NCI-H460 (cell line): ENCODE measurements at regions not wholly inside any gene's neighbourhood (a gene's known extent, or its start where the extent isn't known, plus 50 kb on each side); places are given as distances from the start of the nearest gene placed in this dataset.

Experiments used
- DNase-seq: peaks from one replicate; pipeline ENCODE4 v3.0.0-alpha.2; 2016; ENCODE audit warnings: low read depth; ENCODE audit errors: extremely low read depth

DNA sequence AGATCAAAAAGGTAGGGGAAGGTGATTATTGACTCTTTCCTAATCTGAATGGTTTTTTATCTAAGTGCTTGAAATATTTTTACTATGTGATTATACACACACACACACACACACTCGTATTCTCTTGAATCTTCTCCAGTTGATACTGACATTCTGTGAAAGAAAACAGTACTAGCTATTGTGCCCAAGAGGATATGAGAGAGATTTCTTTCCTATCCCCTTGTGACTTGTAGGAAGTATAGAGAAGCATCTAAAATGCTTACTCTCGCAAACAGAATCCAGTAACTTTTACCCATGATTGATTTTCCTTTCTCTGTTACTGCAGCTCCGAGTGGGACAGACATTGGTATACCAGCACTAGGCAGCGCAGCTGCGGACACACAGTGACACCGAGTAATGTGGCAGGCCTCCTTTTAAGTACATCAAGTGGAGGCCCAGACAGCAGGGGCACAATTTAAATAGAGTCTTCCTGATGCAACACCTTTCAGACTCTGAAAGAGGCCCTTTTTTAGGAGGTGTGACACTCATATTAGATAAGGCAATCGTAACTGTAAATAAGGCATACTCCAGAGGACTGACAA is 421.0 kb upstream of the CNTN4 start:
- no peak for DNase-seq

DNA sequence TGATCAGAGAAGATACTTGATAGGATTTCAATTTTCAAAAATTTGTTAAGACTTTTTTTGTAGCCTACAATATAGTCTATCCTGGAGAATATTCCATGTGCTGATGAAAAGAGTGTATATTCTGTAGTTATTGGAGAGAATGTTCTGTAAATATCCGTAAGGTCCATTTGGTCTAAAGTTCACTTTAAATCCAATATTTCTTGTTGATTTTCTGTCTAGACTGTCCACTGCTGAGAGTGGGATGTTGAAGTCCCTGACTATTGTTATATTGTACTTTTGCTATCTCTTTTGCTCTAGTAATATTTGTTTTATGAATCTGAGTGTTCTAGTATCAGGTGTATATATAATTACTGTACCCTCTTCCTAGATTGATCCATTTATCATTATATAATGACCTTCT is 406.2 kb upstream of the CNTN4 start:
- no peak for DNase-seq

DNA sequence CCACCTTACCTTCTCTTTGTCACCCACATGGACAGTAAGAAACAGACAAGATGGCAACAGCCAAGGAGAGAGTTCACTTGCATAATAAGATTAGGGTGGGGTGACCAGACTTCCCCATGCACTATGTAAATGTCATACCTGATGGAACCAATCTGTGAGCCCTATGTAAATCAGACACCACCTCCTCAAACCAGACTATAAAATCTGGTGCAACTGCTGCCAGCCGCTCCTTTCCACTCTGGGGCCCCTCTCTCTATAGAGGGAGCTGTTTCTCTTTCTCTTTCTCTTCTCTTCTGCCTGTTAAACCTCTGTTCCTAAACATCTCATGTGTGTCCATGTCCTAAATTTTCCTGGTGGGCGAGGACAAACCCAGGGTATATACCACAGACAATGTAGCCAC is 405.5 kb upstream of the CNTN4 start:
- no peak for DNase-seq

DNA sequence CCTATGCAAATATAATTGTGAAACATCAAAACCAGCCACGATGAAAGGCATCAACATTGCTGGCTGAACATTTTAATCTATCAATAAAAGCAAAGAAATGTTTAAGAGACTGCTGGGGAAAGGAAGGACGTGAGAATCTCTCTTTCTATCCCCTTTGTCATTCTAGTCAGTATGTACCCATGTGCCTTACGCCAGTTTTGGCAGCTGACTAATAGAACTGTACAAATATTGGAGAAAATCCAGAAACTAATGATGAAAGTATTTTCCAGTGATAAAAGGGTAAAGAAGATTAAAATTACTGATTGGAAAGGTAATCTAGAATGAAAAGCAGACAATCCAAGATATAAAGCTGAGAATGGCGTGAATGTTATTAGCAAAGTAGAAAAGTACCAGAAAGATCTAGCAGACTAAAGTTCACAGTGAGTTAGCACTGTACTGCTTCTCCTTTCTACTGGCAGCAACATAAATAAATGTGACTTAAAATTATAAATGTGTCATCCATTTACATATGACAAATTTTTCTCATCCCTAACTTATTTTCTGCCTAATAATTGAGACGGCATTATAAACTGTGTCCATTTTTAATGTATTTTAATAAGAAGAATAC is 401.9 kb upstream of the CNTN4 start:
- DNase-seq = no peak

DNA sequence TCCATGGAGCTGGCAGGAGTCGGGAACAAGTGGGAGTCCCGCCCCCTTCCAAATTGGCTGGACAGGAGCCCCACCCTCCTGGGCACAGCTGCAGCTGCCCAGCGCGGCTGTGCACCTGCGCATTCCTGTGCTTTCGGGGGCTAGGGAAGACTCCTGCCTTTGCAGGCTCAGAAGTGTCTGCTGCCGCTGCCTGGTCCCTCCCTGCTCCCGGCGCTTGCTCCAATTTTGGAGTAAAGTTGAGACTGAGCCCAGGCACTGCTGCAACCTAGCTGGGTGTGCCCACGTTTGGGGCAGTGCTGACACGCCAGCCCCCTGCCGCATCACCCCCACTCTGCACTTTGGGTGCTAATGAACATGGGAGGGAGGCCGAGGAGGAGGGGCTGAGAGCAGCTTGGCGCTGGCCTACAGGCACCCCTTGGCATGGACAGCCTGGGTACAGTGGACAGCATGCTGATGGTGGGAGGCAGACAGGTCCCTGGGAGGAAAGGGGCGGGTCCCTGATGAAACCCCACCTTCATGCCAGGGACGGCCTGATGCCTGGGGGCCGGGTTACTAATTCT is 399.2 kb upstream of the CNTN4 start:
- DNase-seq = no peak

DNA sequence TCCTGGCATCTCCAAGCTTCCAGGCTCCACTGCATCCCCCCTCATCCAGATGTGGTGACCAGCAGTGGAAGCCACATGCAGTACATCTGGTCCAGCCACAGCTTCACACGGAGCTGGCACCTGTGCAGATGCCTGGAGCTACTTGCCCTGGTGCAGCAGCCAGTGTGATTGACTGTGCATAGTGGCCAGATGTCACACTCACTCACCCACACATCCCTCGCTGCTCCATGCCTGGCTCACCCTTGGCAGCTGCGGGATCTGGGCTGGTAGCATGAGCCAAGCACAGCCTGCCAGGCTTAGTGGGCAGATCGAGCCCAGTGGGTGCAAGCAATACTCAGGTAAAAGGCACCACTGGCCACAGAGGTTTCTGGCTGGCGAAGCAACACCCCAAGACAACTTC is 398.0 kb upstream of the CNTN4 start:
- no peak for DNase-seq

DNA sequence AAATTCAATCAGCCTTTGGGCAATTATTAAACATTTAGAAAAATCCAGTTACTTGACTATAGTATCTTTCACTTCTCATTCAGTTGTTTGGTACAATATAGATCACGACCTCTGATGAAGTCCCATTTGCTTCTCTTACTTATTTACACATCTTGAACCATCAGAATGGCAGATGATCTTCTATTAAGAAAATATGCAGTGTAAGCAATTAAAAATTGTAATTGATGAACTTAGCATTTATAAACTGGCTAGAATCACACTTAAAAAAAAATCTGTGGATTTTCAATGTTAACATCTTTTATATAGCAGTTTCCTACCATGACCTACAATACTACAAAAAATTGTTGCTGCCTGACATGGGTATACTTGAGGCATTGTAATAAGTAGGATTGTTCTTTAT is 395.5 kb upstream of the CNTN4 start:
- no peak for DNase-seq

DNA sequence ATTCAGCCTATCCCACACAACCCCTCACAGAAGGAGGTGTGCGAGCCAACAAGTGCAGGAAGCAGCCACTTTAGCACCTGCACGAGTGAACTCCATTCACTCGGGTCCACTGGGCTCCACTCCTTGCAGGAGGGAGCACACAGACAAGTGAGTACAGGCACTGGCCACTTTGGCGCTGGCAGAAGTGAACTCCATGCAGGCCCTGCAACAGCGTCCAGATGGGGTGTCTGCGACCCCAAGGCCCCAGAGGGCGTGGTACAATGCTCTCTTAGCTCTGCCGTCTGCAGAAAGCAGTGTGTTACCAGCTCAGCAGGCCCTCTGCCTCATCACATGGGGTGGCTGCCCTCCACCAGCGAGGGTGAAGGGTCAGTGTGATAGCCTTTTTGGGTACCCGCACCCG is 388.0 kb upstream of the CNTN4 start:
- no peak for DNase-seq

DNA sequence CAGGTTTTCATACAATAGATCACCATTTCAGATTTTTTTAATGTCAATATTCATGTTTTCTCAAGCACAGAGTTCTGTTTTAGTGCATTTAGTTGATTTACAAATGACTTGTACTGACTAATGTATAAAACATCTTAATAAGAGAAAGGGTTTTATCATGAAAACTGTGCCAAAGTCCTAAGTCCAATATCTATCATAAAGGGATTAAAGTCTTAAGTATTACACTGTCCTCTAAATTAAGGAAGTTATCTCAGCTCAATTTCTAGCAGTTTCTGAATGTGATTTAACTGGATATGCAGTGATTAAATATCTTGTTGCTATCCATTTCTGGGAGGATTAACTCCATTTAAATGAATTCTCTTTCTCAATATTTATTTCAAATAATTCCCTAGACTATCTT is 381.1 kb upstream of the CNTN4 start:
- DNase-seq = no peak

DNA sequence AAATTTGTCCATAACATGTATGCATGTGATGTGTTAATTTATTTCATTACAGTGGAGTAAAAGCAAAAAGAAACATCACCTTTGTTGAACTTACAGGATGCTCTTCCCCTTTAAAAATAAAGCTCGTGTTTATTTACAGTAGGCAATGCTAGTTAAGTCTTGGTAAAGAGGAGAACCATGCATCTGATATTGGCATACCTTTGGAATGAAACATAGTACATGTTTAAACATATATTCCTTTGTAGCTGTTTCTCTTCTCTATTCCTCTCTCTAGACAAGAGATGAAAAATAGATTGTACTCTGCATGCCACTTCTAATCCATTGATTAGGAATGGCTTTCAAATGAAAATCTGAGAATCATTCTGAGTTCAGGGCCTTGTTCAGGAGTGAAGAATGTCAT is 374.9 kb upstream of the CNTN4 start:
- DNase-seq = no peak

DNA sequence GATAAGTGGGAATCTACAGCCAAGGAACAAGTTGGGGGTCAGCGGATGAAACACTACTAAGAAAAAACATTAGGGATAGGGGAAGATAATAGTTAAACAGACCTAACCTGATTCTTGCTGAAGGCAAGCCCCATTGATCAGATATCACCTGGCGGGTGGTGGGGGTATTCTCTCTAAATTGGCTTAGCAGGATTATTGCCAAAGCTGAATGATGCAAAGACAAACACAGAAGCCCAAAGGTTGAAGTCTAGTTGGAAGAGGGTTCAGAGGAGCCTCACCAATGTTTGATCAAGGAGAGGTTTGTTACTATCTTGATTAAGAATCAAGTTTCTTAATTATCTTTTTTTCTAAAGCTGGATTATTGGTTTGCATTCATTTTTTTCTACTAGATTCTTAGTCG is 371.9 kb upstream of the CNTN4 start:
- no peak for DNase-seq

DNA sequence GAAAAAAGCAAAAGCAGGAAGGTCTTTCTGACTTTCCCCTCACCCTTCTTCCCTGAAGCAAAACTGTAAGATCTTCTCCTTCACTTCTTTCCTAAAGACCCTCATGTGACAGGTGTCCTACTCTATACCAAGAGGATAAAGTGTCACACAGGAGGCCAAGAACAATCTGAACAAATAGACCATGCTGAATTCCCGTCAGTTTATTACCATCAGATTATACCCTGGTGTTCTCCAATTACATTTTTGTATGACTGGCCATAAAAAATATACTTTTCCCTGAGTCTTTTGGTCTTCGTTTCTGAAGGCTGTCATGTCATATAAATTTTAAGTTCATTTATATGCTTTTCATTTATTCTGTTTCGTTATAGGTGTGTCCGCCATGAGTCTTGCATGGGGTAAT is 371.4 kb upstream of the CNTN4 start:
- no peak for DNase-seq

DNA sequence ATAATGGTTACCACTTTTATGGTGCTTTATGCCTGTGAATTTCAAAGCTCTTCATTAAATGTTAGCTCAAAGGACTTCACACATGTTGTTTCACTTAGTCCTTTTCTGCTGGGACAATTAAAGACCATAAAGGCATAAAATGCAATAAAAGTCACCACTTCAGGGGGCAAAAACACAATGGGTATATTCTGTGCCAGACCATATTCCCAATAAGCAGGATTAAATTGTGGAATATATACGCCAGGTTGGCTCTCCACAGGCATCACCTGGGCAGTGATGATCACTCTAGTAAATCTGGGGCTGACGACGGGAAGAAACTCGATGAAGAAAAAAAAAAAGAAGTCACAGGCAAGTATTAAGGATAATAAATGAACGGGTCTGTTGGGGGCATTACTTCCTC is 370.2 kb upstream of the CNTN4 start:
- DNase-seq = no peak

DNA sequence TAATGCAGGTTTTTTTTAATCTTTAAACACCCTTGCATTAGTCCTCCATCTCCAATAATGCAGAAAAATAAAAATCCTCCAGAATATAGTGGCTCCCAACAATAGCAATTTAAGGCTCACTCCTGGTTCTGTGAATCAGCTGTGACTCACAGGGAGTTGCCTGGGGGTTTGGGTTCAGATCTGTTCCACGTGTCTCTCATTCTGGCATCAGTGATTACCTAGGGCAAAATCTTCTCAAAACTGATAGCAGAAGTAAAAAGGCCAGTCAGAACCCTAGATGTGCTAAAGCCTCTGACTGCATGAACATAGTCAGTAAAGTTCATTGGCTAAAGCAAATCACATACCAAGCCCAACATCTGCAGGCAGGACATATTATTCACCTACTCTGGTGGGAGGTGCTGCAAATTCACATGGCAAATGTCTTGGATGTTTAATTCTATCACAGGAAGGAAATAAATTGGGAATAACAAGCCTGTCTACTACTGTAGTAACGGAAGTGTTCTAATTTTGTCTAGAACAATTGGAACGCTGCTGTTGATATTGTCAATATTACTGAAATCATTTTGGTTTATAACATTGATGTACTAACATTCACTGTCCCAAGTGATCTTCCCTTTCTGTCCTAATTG is 364.1 kb upstream of the CNTN4 start:
- no peak for DNase-seq

DNA sequence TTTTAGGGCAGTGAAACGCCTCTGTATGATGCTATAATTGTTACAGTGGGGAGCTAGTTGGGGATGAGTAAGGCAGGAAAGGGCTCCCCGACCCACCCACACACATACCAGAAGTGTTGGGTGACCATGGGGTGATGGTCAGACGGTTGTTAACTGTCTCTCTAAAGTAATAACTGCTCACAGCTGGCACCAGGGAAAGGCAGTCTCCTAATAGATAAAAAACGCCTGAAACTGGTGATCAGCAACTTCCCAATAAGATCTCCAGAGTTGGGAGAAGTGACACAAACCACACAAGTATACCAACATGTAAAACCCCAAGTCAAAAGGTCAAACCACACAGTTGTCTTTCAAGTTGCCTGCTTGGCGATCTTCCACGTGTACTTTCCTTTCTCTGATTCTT is 346.5 kb upstream of the CNTN4 start:
- no peak for DNase-seq

DNA sequence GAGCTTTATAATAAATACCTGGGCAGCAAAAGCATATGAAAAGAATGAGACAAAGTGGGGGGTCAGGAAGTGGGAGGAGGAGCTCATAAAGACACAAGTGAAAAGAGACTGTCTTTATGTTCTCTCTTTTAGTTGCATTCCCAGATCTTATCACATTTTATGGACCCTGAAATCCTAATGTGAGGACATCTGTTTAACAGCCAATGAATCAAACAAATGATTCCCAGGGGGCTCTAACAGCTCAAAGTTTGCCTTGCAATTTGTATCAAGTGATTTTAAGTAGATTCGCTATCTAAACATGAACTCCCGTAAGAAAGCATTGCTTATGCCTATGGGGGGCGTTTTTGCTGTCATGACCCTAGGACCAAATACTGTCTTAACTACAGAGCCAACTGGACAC is 332.3 kb upstream of the CNTN4 start:
- DNase-seq = no peak

DNA sequence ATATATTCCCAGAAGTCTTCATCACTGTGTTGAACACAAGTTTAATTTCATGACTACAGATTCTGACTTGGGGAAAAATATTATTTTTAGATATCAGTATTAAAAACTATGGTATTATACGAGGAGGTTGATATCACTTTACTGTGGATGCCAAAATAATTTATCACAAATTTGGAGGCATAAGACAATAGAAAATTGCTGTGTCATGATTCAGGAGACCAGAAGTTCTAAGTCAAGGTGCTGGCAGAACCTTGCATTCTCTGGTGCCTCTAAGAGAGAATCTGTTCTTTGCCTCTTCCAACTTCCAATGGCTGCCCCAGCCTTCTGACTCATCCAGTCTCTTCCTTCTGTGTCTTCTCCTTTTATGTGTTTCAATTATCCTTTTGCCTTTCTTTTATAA is 325.0 kb upstream of the CNTN4 start:
- DNase-seq = no peak

DNA sequence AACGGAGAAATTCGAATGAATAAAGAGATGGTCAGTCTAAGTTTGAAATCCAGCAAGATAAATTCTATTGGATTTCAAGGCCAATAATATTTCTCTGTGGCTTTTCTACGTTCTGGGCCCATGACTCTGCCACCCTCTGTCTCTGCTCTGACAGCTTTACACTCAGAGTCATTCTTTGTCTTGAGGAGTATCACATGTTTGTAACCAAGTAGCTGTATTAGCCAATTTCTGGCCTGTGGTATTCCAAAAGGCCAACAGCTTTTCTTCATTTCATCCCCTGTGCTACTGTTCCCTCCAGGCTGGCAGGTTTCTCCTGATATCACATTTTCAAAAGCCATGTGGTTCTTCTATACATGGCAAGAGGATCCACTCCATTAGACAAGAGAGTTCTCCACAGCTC is 324.1 kb upstream of the CNTN4 start:
- DNase-seq = no peak

DNA sequence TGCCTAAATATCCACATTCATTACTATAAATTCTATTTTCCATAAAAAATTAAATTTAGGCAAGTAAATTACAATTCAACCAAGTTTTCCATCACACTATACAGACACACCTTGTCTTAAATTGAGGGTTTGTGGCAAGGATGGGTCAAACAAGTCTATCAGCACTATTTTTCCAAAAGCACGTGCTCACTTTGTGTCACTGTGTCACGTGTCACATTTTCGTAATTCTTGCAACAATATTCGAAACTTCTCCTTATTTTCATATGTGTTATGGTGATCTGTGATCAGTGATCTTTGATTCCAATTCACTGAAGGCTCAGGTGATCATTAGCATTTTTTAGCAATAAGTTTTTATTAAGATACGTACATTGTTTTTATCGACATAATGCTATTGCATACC is 323.3 kb upstream of the CNTN4 start:
- DNase-seq = no peak

DNA sequence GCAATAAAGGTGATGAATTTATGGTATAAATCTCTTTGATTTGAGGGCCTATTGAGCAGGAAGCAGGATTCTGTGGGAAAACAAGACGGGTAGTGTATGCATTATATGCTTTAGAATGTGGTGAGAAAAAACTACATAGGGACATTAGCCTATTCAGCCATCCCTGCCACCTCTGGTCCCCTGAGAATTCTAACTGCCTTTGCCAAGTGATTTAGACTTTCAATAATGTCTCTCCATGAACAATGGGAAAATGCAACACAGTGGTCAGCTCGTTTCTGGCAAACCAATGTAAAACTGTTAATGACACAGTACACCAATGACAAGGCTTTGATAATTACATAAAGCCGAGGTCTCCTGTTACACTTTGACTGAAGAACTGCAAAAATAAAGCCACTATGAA is 314.7 kb upstream of the CNTN4 start:
- DNase-seq = no peak

DNA sequence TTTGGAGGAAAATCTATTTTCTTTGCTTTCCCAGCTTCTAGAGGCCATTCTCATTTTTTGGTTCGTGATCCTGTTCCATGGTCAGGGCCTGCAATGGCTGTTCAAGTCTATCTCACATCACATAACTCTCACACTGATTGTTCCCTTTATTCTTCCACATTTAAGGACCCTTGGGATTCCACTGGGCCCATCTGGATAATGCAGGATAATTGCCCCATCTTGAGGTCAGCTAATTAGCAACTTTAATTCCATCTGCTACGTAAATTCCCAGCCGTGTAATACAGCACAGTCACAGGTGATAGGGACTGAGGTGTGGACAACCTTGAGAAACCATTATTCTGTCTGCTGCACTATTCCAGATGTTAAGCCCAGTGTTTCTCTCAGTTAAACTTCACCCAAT is 311.6 kb upstream of the CNTN4 start:
- DNase-seq = no peak

DNA sequence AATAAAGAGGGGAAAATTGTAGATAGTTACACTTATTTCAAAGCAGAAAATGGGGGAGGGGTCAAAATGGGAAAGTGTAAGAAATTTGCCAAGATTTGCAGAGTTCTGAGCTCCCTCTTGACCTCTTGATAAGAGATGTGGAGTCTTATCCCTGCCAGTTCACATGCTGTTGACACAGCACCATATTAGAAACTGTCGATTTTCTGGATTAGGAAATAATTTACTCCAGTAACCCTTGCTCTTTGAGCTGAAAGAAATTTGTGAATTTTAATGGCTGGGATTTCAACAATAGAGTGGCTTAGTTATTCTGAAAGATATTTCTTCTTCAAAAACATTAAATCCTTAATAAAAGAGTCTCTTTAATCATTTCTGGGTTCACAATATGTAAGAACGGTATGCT is 306.2 kb upstream of the CNTN4 start:
- DNase-seq = no peak
